C4-2B (cell line): ENCODE measurements at regions not wholly inside any gene's neighbourhood (a gene's known extent, or its start where the extent isn't known, plus 50 kb on each side); places are given as distances from the start of the nearest gene placed in this dataset.

ENCODE experiments used
- ZFX ChIP-seq: fragments of 450-650 bp; IDR thresholded peaks from 2 replicates; pipeline ENCODE4 v1.6.1; 2017
- TF ChIP-seq, protein P1 (sequence below): fragments of 450-650 bp; conservative IDR thresholded peaks from 2 replicates; pipeline ENCODE4 v1.5.1; 2017; ENCODE audit warnings: mild to moderate bottlenecking

DNA sequence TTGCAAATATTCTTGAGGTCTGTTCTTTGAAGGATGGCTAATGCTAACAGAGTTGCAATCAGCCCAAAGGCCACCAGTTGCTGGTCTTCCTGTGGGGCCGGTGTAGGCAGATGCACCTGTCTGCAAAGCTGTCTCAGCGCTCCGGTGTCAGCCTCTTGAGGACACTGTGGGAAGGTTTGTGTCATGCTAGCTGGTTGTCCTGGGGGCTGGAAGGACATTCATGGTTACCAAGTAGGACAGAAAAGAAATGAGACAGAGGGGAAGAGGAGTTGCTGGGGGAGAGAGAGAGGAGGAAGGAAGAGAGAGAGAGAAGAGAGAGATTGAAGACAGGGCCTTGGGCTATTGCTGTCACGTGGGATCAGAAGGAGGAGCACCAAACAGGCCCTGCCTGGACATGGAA is 639.6 kb upstream of the HS6ST1 start:
- TF ChIP-seq, protein P1, sequence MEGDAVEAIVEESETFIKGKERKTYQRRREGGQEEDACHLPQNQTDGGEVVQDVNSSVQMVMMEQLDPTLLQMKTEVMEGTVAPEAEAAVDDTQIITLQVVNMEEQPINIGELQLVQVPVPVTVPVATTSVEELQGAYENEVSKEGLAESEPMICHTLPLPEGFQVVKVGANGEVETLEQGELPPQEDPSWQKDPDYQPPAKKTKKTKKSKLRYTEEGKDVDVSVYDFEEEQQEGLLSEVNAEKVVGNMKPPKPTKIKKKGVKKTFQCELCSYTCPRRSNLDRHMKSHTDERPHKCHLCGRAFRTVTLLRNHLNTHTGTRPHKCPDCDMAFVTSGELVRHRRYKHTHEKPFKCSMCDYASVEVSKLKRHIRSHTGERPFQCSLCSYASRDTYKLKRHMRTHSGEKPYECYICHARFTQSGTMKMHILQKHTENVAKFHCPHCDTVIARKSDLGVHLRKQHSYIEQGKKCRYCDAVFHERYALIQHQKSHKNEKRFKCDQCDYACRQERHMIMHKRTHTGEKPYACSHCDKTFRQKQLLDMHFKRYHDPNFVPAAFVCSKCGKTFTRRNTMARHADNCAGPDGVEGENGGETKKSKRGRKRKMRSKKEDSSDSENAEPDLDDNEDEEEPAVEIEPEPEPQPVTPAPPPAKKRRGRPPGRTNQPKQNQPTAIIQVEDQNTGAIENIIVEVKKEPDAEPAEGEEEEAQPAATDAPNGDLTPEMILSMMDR = no peak
- TF ChIP-seq ZFX = no peak
